GM12878 (cell line): ENCODE measurements at regions not wholly inside any gene's neighbourhood (a gene's known extent, or its start where the extent isn't known, plus 50 kb on each side); places are given as distances from the start of the nearest gene placed in this dataset.

Source experiments
- ATAC-seq: fragments of 200-7000 bp; cut with Tn5 transposase; 3 replicates; pipeline ENCODE4 v1.9.1; 2020; ENCODE audit warnings: mild to moderate bottlenecking, moderate library complexity
- BruUV-seq: library from RNA; stranded (reverse); fragments of 400-500 nt; replicated peaks from 2 replicates; lab custom pipeline; 2021; lab: Mats Ljungman, UMichigan
- CTCF ChIA-PET: fragments of 300-600 bp; sonication (Branson Sonifier 250); formaldehyde crosslinking; extraction: SDS; loops from one replicate; lab custom pipeline; 2021; ENCODE audit warnings: inconsistent platforms; lab: Yijun Ruan, JAX
- POLR2A ChIA-PET: fragments of 350-600 bp; formaldehyde crosslinking; extraction: SDS; loops from one replicate; lab custom pipeline; 2021; ENCODE audit warnings: inconsistent platforms; lab: Charles Lee
- RAD21 ChIA-PET: fragments of 300-600 bp; sonication (Branson Sonifier 250); formaldehyde crosslinking; loops from one replicate; lab custom pipeline; 2023; ENCODE audit warnings: antibody characterized with exemption; ENCODE audit not compliant: unreplicated experiment; lab: Charles Lee
- SMC1A ChIA-PET: fragments of 300-600 bp; sonication (Branson Sonifier 250); formaldehyde crosslinking; loops from one replicate; lab custom pipeline; 2023; ENCODE audit not compliant: unreplicated experiment, uncharacterized antibody; lab: Charles Lee
- DNase-seq: peaks from one replicate; pipeline ENCODE4 v3.0.0-alpha.2; 2011; ENCODE audit warnings: low read depth, low spot score
- FAIRE-seq: peaks from 3 replicates; lab custom pipeline; 2011; peaks lifted over from hg19 to GRCh38; lab: Jason Lieb, UNC
- H2AFZ ChIP-seq: 2 replicates; pipeline ENCODE4 v1.6.0; 2011; ENCODE audit warnings: low read depth, low read length, control low read depth; ENCODE audit not compliant: control insufficient read depth
- H3K27ac ChIP-seq: 2 replicates; pipeline ENCODE4 v1.5.1; 2011; ENCODE audit warnings: control low read depth; ENCODE audit not compliant: control insufficient read depth, insufficient read depth
- H3K27me3 ChIP-seq, 2 experiments: replicated peaks in 1 of 2; 2 replicates each; pipeline versions ENCODE4 v1.6.0 to v1.6.1; 2011; ENCODE audit warnings: low read length in 1 of 2; ENCODE audit not compliant: control insufficient read depth in 2 of 2, insufficient read depth in 2 of 2
- H3K36me3 ChIP-seq, 2 experiments: 2 replicates each; pipeline ENCODE4 v1.5.1; 2011; ENCODE audit warnings: low read length in 1 of 2; ENCODE audit not compliant: control insufficient read depth in 2 of 2, insufficient read depth in 2 of 2
- H3K4me1 ChIP-seq: 2 replicates; pipeline ENCODE4 v1.6.1; 2011; ENCODE audit warnings: mild to moderate bottlenecking, low read length, moderate library complexity, mixed read lengths; ENCODE audit not compliant: control insufficient read depth, insufficient read depth
- H3K4me2 ChIP-seq: 2 replicates; pipeline ENCODE4 v1.6.0; 2011; ENCODE audit warnings: control low read depth; ENCODE audit not compliant: control insufficient read depth, insufficient read depth
- H3K4me3 ChIP-seq: fragments of 200-600 bp; sonication (generic); 2 replicates; pipeline ENCODE4 v1.5.1; 2016
- H3K79me2 ChIP-seq: 2 replicates; pipeline ENCODE4 v1.6.0; 2011; ENCODE audit warnings: low read length; ENCODE audit not compliant: control insufficient read depth, insufficient read depth
- H3K9ac ChIP-seq: 2 replicates; pipeline ENCODE4 v1.8.0; 2011; ENCODE audit warnings: low read length, control low read depth, mixed read lengths; ENCODE audit not compliant: control insufficient read depth, insufficient read depth
- H3K9me3 ChIP-seq: replicated peaks from 3 replicates; pipeline ENCODE4 v1.5.1; 2011; ENCODE audit warnings: mild to moderate bottlenecking, low read length; ENCODE audit not compliant: control insufficient read depth, insufficient read depth
- H4K20me1 ChIP-seq: 2 replicates; pipeline ENCODE4 v1.6.0; 2011; ENCODE audit not compliant: control insufficient read depth, insufficient read depth
- BACH1 ChIP-seq: fragments of 450-650 bp; IDR thresholded peaks from 2 replicates; pipeline ENCODE4 v1.6.1; 2017; ENCODE audit warnings: mild to moderate bottlenecking, borderline replicate concordance
- ETV6 ChIP-seq, 2 experiments: fragments of 450-650 bp in 1 of 2; IDR thresholded peaks in 1 of 2; conservative IDR thresholded peaks in 1 of 2; 2 replicates each; pipeline ENCODE4 v1.6.1; 2014; ENCODE audit warnings: antibody characterized with exemption in 1 of 2, borderline replicate concordance in 1 of 2, low read depth in 1 of 2, mild to moderate bottlenecking in 1 of 2, moderate library complexity in 1 of 2
- MTA2 ChIP-seq: fragments of 450-650 bp; IDR thresholded peaks from 2 replicates; pipeline ENCODE4 v1.6.1; 2016; ENCODE audit warnings: low read depth, mild to moderate bottlenecking, moderate library complexity
- NRF1 ChIP-seq: conservative IDR thresholded peaks from 2 replicates; pipeline ENCODE4 v1.6.1; 2011; ENCODE audit warnings: mild to moderate bottlenecking, low read depth, low read length, improper control_type of control experiment
- POU2F2 ChIP-seq: IDR thresholded peaks from 3 replicates; pipeline ENCODE4 v1.6.1; 2011; ENCODE audit warnings: low read depth, mild to moderate bottlenecking, low read length, borderline replicate concordance
- SKIL ChIP-seq: fragments of 450-650 bp; IDR thresholded peaks from 2 replicates; pipeline ENCODE4 v1.6.1; 2017; ENCODE audit warnings: mild to moderate bottlenecking, low read depth, inconsistent platforms; ENCODE audit not compliant: poor library complexity, severe bottlenecking
- SMC3 ChIP-seq: IDR thresholded peaks from 2 replicates; pipeline ENCODE4 v1.6.1; 2011; ENCODE audit warnings: low read length, improper control_type of control experiment, borderline replicate concordance
- SUZ12 ChIP-seq: fragments of 200-600 bp; sonication (generic); IDR thresholded peaks from one replicate; pipeline ENCODE4 v1.6.1; 2018; ENCODE audit warnings: antibody characterized with exemption, mild to moderate bottlenecking; ENCODE audit not compliant: unreplicated experiment
- TARDBP ChIP-seq: IDR thresholded peaks from 2 replicates; pipeline ENCODE4 v1.6.1; 2016; ENCODE audit warnings: borderline replicate concordance
- ZBED1 ChIP-seq: IDR thresholded peaks from 2 replicates; pipeline ENCODE4 v1.6.1; 2016; ENCODE audit warnings: borderline replicate concordance
- ZBTB4 ChIP-seq: fragments of 450-650 bp; formaldehyde crosslinking; IDR thresholded peaks from 2 replicates; pipeline ENCODE4 v1.4.0; 2022; ENCODE audit warnings: mild to moderate bottlenecking, moderate library complexity
- ZNF217 ChIP-seq: fragments of 450-650 bp; IDR thresholded peaks from 2 replicates; pipeline ENCODE4 v1.6.1; 2017; ENCODE audit warnings: antibody characterized with exemption, mild to moderate bottlenecking
- in situ Hi-C: fragments of 300-500 bp; cut with MboI; formaldehyde crosslinking; loops from 9 replicates; pipeline ENCODE4 v1.14.3; 2018; ENCODE audit warnings: mixed read lengths
- intact Hi-C: fragments of 100-400 bp; cut with micrococcal nuclease; formaldehyde crosslinking; loops from one replicate; pipeline ENCODE4 v1.14.2; 2022; ENCODE audit not compliant: unreplicated experiment
- TF ChIP-seq, protein P1 (sequence below): IDR thresholded peaks from 2 replicates; pipeline ENCODE4 v1.6.1; 2011; ENCODE audit warnings: borderline replicate concordance, low read depth, mild to moderate bottlenecking, moderate library complexity, mixed read lengths, low read length; ENCODE audit not compliant: insufficient read depth; ENCODE audit errors: extremely low read length

DNA sequence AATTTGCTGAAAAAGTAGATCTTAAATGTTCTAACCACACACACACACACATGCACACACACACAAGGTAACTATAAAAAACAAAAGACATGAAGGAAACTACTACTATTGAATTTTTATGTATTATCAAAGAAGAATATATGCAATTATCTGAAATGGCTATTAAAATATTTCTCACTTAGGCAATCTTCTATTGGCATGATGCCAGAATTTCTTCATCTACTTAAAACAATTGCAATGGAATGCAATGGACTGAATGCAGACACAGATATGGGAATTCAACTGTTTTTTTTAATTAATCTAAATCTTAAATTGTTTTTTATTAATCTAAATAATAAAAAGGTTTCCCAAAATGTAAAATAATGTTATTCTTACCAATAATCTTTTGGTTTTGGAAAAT lies 152.6 kb upstream of the SMLR1 start:
- DNase-seq (no peak), ATAC-seq (no peak), FAIRE-seq (no peak)
- Histone ChIP-seq H3K4me3 (no peak overlapping the region), H3K4me1 (no peaks in the 10 kb centered on the region; the same call in 1 of the 2 replicates), H3K36me3 (no peaks in the 10 kb centered on the region), H3K9ac (no peak overlapping the region), H3K4me2 (no peak overlapping the region), H3K79me2 (no peaks in the 10 kb centered on the region), H3K27me3 (no peaks in the 10 kb centered on the region), H3K9me3 (no peaks in the 10 kb centered on the region; the same call in 2 of the 3 replicates), H4K20me1 (no peaks in the 10 kb centered on the region), H3K27ac (no peak overlapping the region), H2AFZ (no peak overlapping the region)
- intact Hi-C loops = no loop called here
- CTCF ChIA-PET = interaction anchor here (1.9 kb wide), 1 partner anchor 353 kb away, joined by 7 read pairs; no protein-coding TSS in a partner anchor
- in situ Hi-C loops = no loop called here
- POLR2A ChIA-PET = interaction anchor here (0.5 kb wide), 1 partner anchor 230 kb away, joined by 3 read pairs; no protein-coding TSS in a partner anchor
- SMC1A ChIA-PET = interaction anchor here (1.6 to 3.1 kb wide), 5 partner anchors 19 to 311 kb away, joined by 4 to 12 read pairs (median 5); no protein-coding TSS in a partner anchor
- no TSS peak for BruUV-seq
- RAD21 ChIA-PET = interaction anchor here (1.9 kb wide), 1 partner anchor 358 kb away, joined by 5 read pairs; no protein-coding TSS in a partner anchor
- no peak for TF ChIP-seq ZBTB4 (CRISPR knock-in tag)
- TF ChIP-seq, protein P1, sequence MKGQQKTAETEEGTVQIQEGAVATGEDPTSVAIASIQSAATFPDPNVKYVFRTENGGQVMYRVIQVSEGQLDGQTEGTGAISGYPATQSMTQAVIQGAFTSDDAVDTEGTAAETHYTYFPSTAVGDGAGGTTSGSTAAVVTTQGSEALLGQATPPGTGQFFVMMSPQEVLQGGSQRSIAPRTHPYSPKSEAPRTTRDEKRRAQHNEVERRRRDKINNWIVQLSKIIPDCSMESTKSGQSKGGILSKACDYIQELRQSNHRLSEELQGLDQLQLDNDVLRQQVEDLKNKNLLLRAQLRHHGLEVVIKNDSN = no peak
- no peak for TF ChIP-seq SKIL
- no peak for TF ChIP-seq ZNF217
- TF ChIP-seq ETV6 (conservative IDR thresholded peaks at IDR 0.05 in 1 of 2, IDR thresholded peaks at IDR 0.05 in 1 of 2; ENCODE audit: borderline replicate concordance in 1 of 2, low read depth in 1 of 2) = no peak
- no peak for TF ChIP-seq POU2F2
- TF ChIP-seq MTA2 = no peak
- TF ChIP-seq ZBED1 = no peak
- no peak for TF ChIP-seq BACH1
- no peak for TF ChIP-seq SUZ12
- TF ChIP-seq NRF1 = no peak
- no peak for TF ChIP-seq SMC3
- TF ChIP-seq TARDBP = no peak
